HCT116 (cell line): ENCODE measurements at regions not wholly inside any gene's neighbourhood (a gene's known extent, or its start where the extent isn't known, plus 50 kb on each side); places are given as distances from the start of the nearest gene placed in this dataset.

Source experiments
- ATAC-seq: fragments of 200-7000 bp; cut with Tn5 transposase; 2 replicates; pipeline ENCODE4 v1.9.1; 2020; ENCODE audit warnings: mild to moderate bottlenecking, moderate library complexity
- BruUV-seq: library from RNA; stranded (reverse); fragments of 400-500 nt; replicated peaks from 2 replicates; lab custom pipeline; 2021; lab: Mats Ljungman, UMichigan
- CTCF ChIA-PET: fragments of 300-600 bp; sonication (Branson Sonifier 250); formaldehyde crosslinking; loops from one replicate; lab custom pipeline; 2021; ENCODE audit warnings: antibody characterized with exemption; lab: Charles Lee
- POLR2A ChIA-PET: fragments of 300-600, 350-600 bp; sonication (Branson Sonifier 250); formaldehyde crosslinking; loops from one replicate; lab custom pipeline; 2021; ENCODE audit warnings: antibody characterized with exemption; lab: Charles Lee
- RAD21 ChIA-PET, 2 experiments: fragments of 300-600 bp; sonication (Branson Sonifier 250); formaldehyde crosslinking; loops; one replicate each; lab custom pipeline; 2023; ENCODE audit warnings: low total read pairs in 2 of 2; ENCODE audit not compliant: uncharacterized antibody in 2 of 2, unreplicated experiment in 2 of 2, low non-redundant PET in 1 of 2; lab: Charles Lee
- DNase-seq: peaks from one replicate; pipeline ENCODE4 v3.0.0-alpha.2; 2010; ENCODE audit warnings: low read depth, low spot score
- H2AFZ ChIP-seq: fragments of 200-600 bp; shearing (Covaris generic), sonication (generic); 2 replicates; pipeline ENCODE4 v1.6.1; 2017; ENCODE audit warnings: low read depth, mixed run types, mixed read lengths, antibody characterized with exemption, low read length; ENCODE audit not compliant: poor library complexity, severe bottlenecking
- H3K27ac ChIP-seq: 2 replicates; pipeline ENCODE4 v1.5.1; 2012; ENCODE audit warnings: low read depth, low read length
- H3K27me3 ChIP-seq: fragments of 200-600 bp; sonication (generic); 2 replicates; pipeline ENCODE4 v1.6.1; 2016; ENCODE audit warnings: mixed run types, low read length, mixed read lengths; ENCODE audit not compliant: insufficient read depth
- H3K36me3 ChIP-seq, 2 experiments: fragments of 200-500 bp in 1 of 2; fragments of 200-600 bp in 1 of 2; sonication (Bioruptor generic) in 1 of 2; sonication (generic) in 1 of 2; 2 replicates each; pipeline versions ENCODE4 v1.5.1 to v1.6.1; 2014 to 2016; ENCODE audit warnings: low read length in 2 of 2, inconsistent platforms in 1 of 2, mixed read lengths in 1 of 2, mixed run types in 1 of 2; ENCODE audit not compliant: insufficient read depth in 2 of 2, control insufficient read depth in 1 of 2
- H3K4me1 ChIP-seq, 2 experiments: fragments of 200-600 bp in 1 of 2; sonication (generic) in 1 of 2; 2 replicates each; pipeline versions ENCODE4 v1.5.1 to v1.6.1; 2012 to 2017; ENCODE audit warnings: low read length in 2 of 2, inconsistent platforms in 1 of 2, mild to moderate bottlenecking in 1 of 2, mixed read lengths in 1 of 2, mixed run types in 1 of 2, moderate library complexity in 1 of 2; ENCODE audit not compliant: insufficient read depth in 2 of 2, control insufficient read depth in 1 of 2
- H3K4me2 ChIP-seq: fragments of 200-600 bp; sonication (generic); 2 replicates; pipeline ENCODE4 v1.6.1; 2017; ENCODE audit warnings: mixed run types, low read length, mixed read lengths
- H3K4me3 ChIP-seq, 2 experiments: fragments of 200-600 bp in 1 of 2; sonication (generic) in 1 of 2; replicated peaks in 1 of 2; 2 replicates each; pipeline ENCODE4 v1.5.1; 2011 to 2016; ENCODE audit warnings: low read length in 2 of 2, control low read depth in 1 of 2, low read depth in 1 of 2, mild to moderate bottlenecking in 1 of 2, mixed read lengths in 1 of 2, mixed run types in 1 of 2
- H3K79me2 ChIP-seq: fragments of 200-600 bp; sonication (generic); 2 replicates; pipeline ENCODE4 v1.6.1; 2017; ENCODE audit warnings: mild to moderate bottlenecking, mixed run types, low read length, moderate library complexity, mixed read lengths; ENCODE audit not compliant: insufficient read depth
- H3K9ac ChIP-seq: fragments of 200-600 bp; sonication (generic); 2 replicates; pipeline ENCODE4 v1.6.1; 2016; ENCODE audit warnings: low read length, mixed read lengths
- H3K9me2 ChIP-seq: fragments of 200-600 bp; sonication (generic), shearing (Covaris generic); 2 replicates; pipeline ENCODE4 v1.6.1; 2017; ENCODE audit warnings: mixed run types, mild to moderate bottlenecking, moderate library complexity; ENCODE audit not compliant: insufficient read depth
- H3K9me3 ChIP-seq, 2 experiments: fragments of 200-500 bp in 1 of 2; fragments of 200-600 bp in 1 of 2; sonication (Bioruptor generic) in 1 of 2; sonication (generic) in 1 of 2; 2 replicates each; pipeline ENCODE4 v1.6.1; 2014 to 2017; ENCODE audit warnings: low read length in 2 of 2, mixed read lengths in 2 of 2, inconsistent platforms in 1 of 2, low read depth in 1 of 2, mild to moderate bottlenecking in 1 of 2, mixed run types in 1 of 2, moderate library complexity in 1 of 2; ENCODE audit not compliant: control insufficient read depth in 1 of 2, insufficient read depth in 1 of 2
- H4K20me1 ChIP-seq: fragments of 200-600 bp; sonication (generic), shearing (Covaris generic); 2 replicates; pipeline ENCODE4 v1.6.1; 2017; ENCODE audit warnings: mixed run types, mild to moderate bottlenecking, moderate library complexity; ENCODE audit not compliant: insufficient read depth
- ATF3 ChIP-seq: IDR thresholded peaks from 2 replicates; pipeline ENCODE4 v1.6.1; 2012
- CEBPB ChIP-seq: IDR thresholded peaks from 2 replicates; pipeline ENCODE4 v1.6.1; 2012; ENCODE audit warnings: low read depth
- ELF1 ChIP-seq: IDR thresholded peaks from 2 replicates; pipeline ENCODE4 v1.6.1; 2012; ENCODE audit warnings: low read depth, borderline replicate concordance
- EZH2phosphoT487 ChIP-seq: fragments of 200-600 bp; IDR thresholded peaks from 2 replicates; pipeline ENCODE4 v1.6.1; 2018; ENCODE audit warnings: antibody characterized with exemption, borderline replicate concordance
- FOSL1 ChIP-seq: IDR thresholded peaks from 2 replicates; pipeline ENCODE4 v1.6.1; 2012; ENCODE audit warnings: low read depth
- JUND ChIP-seq: IDR thresholded peaks from 2 replicates; pipeline ENCODE4 v1.6.1; 2012
- RAD21 ChIP-seq: IDR thresholded peaks from 2 replicates; pipeline ENCODE4 v1.6.1; 2012; ENCODE audit warnings: low read depth, mild to moderate bottlenecking
- SIN3A ChIP-seq: IDR thresholded peaks from 2 replicates; pipeline ENCODE4 v1.6.1; 2012; ENCODE audit warnings: low read depth
- SP1 ChIP-seq: IDR thresholded peaks from 2 replicates; pipeline ENCODE4 v1.6.1; 2012; ENCODE audit warnings: low read depth
- TCF7L2 ChIP-seq: IDR thresholded peaks from 2 replicates; pipeline ENCODE4 v1.7.0; 2011; ENCODE audit warnings: borderline replicate concordance, inconsistent platforms; ENCODE audit not compliant: insufficient read depth, insufficient read length; ENCODE audit errors: extremely low read depth
- ZNF274 ChIP-seq: fragments of 200-500 bp; sonication (Bioruptor generic); IDR thresholded peaks from 2 replicates; pipeline ENCODE4 v1.6.1; 2014; ENCODE audit warnings: mild to moderate bottlenecking, low read depth, low read length, inconsistent platforms
- intact Hi-C: fragments of 100-400 bp; cut with micrococcal nuclease; formaldehyde crosslinking; loops from 2 replicates; pipeline ENCODE4 v1.10.0; 2022
- TF ChIP-seq, protein P1 (sequence below): IDR thresholded peaks from 2 replicates; pipeline ENCODE4 v1.6.1; 2012
- TF ChIP-seq, protein P2 (sequence below): IDR thresholded peaks from 2 replicates; pipeline ENCODE4 v1.6.1; 2012; ENCODE audit warnings: low read depth

DNA sequence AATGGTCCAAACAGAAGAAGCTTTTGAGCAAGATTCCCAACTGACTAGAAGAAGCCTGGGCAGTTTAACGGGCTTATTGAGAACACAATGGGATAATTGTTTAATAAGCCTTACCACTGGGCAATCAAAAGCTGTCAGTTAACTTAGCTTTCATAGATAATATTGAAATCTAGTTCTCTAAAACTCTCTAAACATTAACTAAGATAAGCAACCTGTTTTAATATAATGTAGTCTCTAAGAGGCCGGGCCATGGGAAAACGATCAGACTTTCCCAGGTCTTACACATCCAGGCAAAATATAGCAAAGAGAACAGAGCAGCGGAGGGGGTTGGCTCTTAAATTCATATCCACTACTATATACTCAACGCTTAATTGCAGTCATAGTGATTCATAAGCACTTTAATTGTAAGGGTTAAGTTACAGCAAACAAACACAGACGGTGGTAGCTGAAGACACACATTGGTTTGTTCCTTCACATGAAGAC, 128.0 kb upstream of the FAM83B start:
- H3K9ac ChIP-seq, result no peak overlapping the region
- no peak overlapping the region for H3K4me2 ChIP-seq
- H3K27ac ChIP-seq, result no peak overlapping the region
- intact Hi-C loops, result loop anchor here (1.0 to 10.0 kb wide), 3 partner anchors 126 to 523 kb away; partner anchors contain the start of gene FAM83B
- peaks cover 0 to 4% of the 10 kb centered on the region in 2 experiments; a peak in 1 of 4 replicates for H3K4me1 ChIP-seq
- RAD21 ChIA-PET, result interaction anchor here in 1 of 2 experiments (1.5 kb wide), 1 partner anchor 351 kb away, joined by 5 read pairs; no protein-coding TSS in a partner anchor
- DNase-seq (no peak), ATAC-seq (no peak)
- no peak for TF ChIP-seq CEBPB
- TF ChIP-seq, protein P1, sequence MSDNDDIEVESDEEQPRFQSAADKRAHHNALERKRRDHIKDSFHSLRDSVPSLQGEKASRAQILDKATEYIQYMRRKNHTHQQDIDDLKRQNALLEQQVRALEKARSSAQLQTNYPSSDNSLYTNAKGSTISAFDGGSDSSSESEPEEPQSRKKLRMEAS, result no peak
- TF ChIP-seq EZH2phosphoT487, result no peak
- TF ChIP-seq TCF7L2, result no peak
- TF ChIP-seq JUND, result no peak
- TF ChIP-seq ATF3, result no peak
- TF ChIP-seq SIN3A, result no peak
- POLR2A ChIA-PET, result no interaction called here
- no peaks in the 10 kb centered on the region for H3K9me3 ChIP-seq
- H3K36me3 ChIP-seq, result no peaks in the 10 kb centered on the region
- no peaks in the 10 kb centered on the region for H3K79me2 ChIP-seq
- BruUV-seq, result no TSS peak
- CTCF ChIA-PET, result interaction anchor here (0.6 to 3.7 kb wide), 17 partner anchors 12 to 732 kb away, joined by 3 to 35 read pairs (median 5); no protein-coding TSS in a partner anchor
- no peaks in the 10 kb centered on the region for H3K9me2 ChIP-seq
- H3K4me3 ChIP-seq, result no peak overlapping the region
- H3K27me3 ChIP-seq, result no peaks in the 10 kb centered on the region
- no peaks in the 10 kb centered on the region for H4K20me1 ChIP-seq
- peak overlapping the region; percentile 63 for H2AFZ ChIP-seq

DNA sequence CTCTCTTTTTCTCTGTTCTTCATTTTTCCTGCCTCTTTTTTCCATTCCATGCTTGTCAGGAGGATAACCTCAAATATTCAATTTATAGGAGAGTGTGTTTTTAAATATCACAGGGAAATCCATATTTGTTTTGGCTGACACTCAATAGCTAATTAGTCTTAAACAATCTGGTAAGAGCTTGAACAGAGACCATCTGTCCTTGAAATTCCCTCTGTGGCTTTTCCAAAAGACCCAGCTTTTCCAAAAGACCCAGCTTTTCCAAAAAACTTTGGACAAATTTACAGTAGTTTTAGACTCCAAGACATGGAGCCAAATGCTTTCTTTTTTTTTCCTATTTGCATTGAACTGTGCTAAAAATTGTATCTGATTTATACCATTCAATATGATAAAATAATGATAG, 127.4 kb upstream of the FAM83B start:
- Histone ChIP-seq H3K27ac (no peak overlapping the region), H3K9ac (no peak overlapping the region), H3K36me3 (no peaks in the 10 kb centered on the region), H3K9me3 (no peaks in the 10 kb centered on the region), H3K4me3 (no peak overlapping the region), H3K9me2 (no peaks in the 10 kb centered on the region), H3K27me3 (no peaks in the 10 kb centered on the region), H3K4me1 (peaks cover 0 to 4% of the 10 kb centered on the region in 2 experiments; a peak in 1 of 4 replicates), H3K4me2 (no peak overlapping the region), H3K79me2 (no peaks in the 10 kb centered on the region), H4K20me1 (no peaks in the 10 kb centered on the region), H2AFZ (no peak overlapping the region)
- TF ChIP-seq ELF1 (no peak), RAD21 (no peak), ZNF274 (no peak), TCF7L2 (no peak), FOSL1 (no peak), JUND (no peak), SP1 (no peak)
- TF ChIP-seq, protein P2, sequence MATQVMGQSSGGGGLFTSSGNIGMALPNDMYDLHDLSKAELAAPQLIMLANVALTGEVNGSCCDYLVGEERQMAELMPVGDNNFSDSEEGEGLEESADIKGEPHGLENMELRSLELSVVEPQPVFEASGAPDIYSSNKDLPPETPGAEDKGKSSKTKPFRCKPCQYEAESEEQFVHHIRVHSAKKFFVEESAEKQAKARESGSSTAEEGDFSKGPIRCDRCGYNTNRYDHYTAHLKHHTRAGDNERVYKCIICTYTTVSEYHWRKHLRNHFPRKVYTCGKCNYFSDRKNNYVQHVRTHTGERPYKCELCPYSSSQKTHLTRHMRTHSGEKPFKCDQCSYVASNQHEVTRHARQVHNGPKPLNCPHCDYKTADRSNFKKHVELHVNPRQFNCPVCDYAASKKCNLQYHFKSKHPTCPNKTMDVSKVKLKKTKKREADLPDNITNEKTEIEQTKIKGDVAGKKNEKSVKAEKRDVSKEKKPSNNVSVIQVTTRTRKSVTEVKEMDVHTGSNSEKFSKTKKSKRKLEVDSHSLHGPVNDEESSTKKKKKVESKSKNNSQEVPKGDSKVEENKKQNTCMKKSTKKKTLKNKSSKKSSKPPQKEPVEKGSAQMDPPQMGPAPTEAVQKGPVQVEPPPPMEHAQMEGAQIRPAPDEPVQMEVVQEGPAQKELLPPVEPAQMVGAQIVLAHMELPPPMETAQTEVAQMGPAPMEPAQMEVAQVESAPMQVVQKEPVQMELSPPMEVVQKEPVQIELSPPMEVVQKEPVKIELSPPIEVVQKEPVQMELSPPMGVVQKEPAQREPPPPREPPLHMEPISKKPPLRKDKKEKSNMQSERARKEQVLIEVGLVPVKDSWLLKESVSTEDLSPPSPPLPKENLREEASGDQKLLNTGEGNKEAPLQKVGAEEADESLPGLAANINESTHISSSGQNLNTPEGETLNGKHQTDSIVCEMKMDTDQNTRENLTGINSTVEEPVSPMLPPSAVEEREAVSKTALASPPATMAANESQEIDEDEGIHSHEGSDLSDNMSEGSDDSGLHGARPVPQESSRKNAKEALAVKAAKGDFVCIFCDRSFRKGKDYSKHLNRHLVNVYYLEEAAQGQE, result no peak
- DNase-seq (no peak), ATAC-seq (no peak)
- BruUV-seq, result no TSS peak
- intact Hi-C loops, result loop anchor here (10.0 kb wide), 1 partner anchor 126 kb away; the partner anchor contains the start of gene FAM83B
- POLR2A ChIA-PET, result no interaction called here
- RAD21 ChIA-PET, result no interaction called here
- CTCF ChIA-PET, result interaction anchor here (1.7 to 3.7 kb wide), 5 partner anchors 13 to 733 kb away, joined by 6 to 35 read pairs (median 14); no protein-coding TSS in a partner anchor
